ENCODE measurements at regions not wholly inside any gene's neighbourhood (a gene's known extent, or its start where the extent isn't known, plus 50 kb on each side); places are given as distances from the start of the nearest gene placed in this dataset.

GRCh38 chr4:111048316-111048715, 425.4 kb upstream of the PITX2 start:
- no peak overlapping the region for H3K9ac ChIP-seq (ENCODE audit: low read length)
- H3K4me1 ChIP-seq (ENCODE audit: low read length): no peaks in the 10 kb centered on the region
- no peaks in the 10 kb centered on the region for H3K9me2 ChIP-seq (replicated peaks; ENCODE audit: insufficient read depth, low read length)
- no peaks in the 10 kb centered on the region for H3K9me3 ChIP-seq (replicated peaks; ENCODE audit: insufficient read depth, low read length)
- H2AFZ ChIP-seq (ENCODE audit: low read length): no peak overlapping the region
- DNase-seq: no peak
- H3K27ac ChIP-seq (ENCODE audit: low read length): no peak overlapping the region
- no peaks in the 10 kb centered on the region for H3K79me2 ChIP-seq (ENCODE audit: low read length)
- TF ChIP-seq EZH2phosphoT487 (IDR thresholded peaks at IDR 0.05; ENCODE audit: low read length) (no peak), CTCF (IDR thresholded peaks at IDR 0.05; ENCODE audit: low read length) (no peak), EZH2 (optimal IDR thresholded peaks at IDR 0.05; ENCODE audit: low read depth, low read length) (no peak)
- H3K27me3 ChIP-seq (replicated peaks; ENCODE audit: insufficient read depth, low read length): no peaks in the 10 kb centered on the region
- H3K4me3 ChIP-seq (ENCODE audit: low read length): no peak overlapping the region
- no peak overlapping the region for H3K4me2 ChIP-seq (ENCODE audit: low read depth, low read length)
- no peaks in the 10 kb centered on the region for H3F3A ChIP-seq (ENCODE audit: insufficient read depth, low read length)
- no peaks in the 10 kb centered on the region for H4K20me1 ChIP-seq (ENCODE audit: insufficient read depth, low read length)
- H3K36me3 ChIP-seq (replicated peaks; ENCODE audit: insufficient read depth, low read length): no peaks in the 10 kb centered on the region

GRCh38 chr4:111064342-111064993, 441.6 kb upstream of the PITX2 start:
- Histone ChIP-seq H3K4me3 (ENCODE audit: low read length) (peak overlapping the region; percentile 17; the same call in 1 of the 2 replicates), H4K20me1 (ENCODE audit: insufficient read depth, low read length) (no peaks in the 10 kb centered on the region), H3F3A (ENCODE audit: insufficient read depth, low read length) (peaks cover 11% of the 10 kb centered on the region), H3K9me2 (replicated peaks; ENCODE audit: insufficient read depth, low read length) (no peaks in the 10 kb centered on the region), H3K27ac (ENCODE audit: low read length) (peak overlapping the region; percentile 81), H3K9ac (ENCODE audit: low read length) (peak overlapping the region; percentile 18; the same call in 1 of the 2 replicates), H3K27me3 (replicated peaks; ENCODE audit: insufficient read depth, low read length) (no peaks in the 10 kb centered on the region), H3K79me2 (ENCODE audit: low read length) (no peaks in the 10 kb centered on the region), H3K4me1 (ENCODE audit: low read length) (peaks cover 18% of the 10 kb centered on the region), H3K9me3 (replicated peaks; ENCODE audit: insufficient read depth, low read length) (no peaks in the 10 kb centered on the region), H2AFZ (ENCODE audit: low read length) (peak overlapping the region; percentile 42), H3K36me3 (replicated peaks; ENCODE audit: insufficient read depth, low read length) (no peaks in the 10 kb centered on the region), H3K4me2 (ENCODE audit: low read depth, low read length) (peak overlapping the region; percentile 63)
- DNase-seq: peak; percentile 95
- TF ChIP-seq EZH2 (optimal IDR thresholded peaks at IDR 0.05; ENCODE audit: low read depth, low read length) (no peak), CTCF (IDR thresholded peaks at IDR 0.05; ENCODE audit: low read length) (peak; percentile 24)

- H3K9me3 ChIP-seq (replicated peaks; ENCODE audit: insufficient read depth, low read length): no peaks in the 10 kb centered on the region
- no peaks in the 10 kb centered on the region for H3K79me2 ChIP-seq (ENCODE audit: low read length)
- H3K4me1 ChIP-seq (ENCODE audit: low read length): peaks cover 18% of the 10 kb centered on the region
- DNase-seq: no peak
- no peaks in the 10 kb centered on the region for H3K36me3 ChIP-seq (replicated peaks; ENCODE audit: insufficient read depth, low read length)
- peaks cover 11% of the 10 kb centered on the region for H3F3A ChIP-seq (ENCODE audit: insufficient read depth, low read length)
- TF ChIP-seq EZH2 (optimal IDR thresholded peaks at IDR 0.05; ENCODE audit: low read depth, low read length) (no peak), EZH2phosphoT487 (IDR thresholded peaks at IDR 0.05; ENCODE audit: low read length) (no peak), CTCF (IDR thresholded peaks at IDR 0.05; ENCODE audit: low read length) (no peak)
- no peak overlapping the region for H3K4me3 ChIP-seq (ENCODE audit: low read length)
- no peaks in the 10 kb centered on the region for H3K9me2 ChIP-seq (replicated peaks; ENCODE audit: insufficient read depth, low read length)
- no peak overlapping the region for H2AFZ ChIP-seq (ENCODE audit: low read length)
- H4K20me1 ChIP-seq (ENCODE audit: insufficient read depth, low read length): no peaks in the 10 kb centered on the region
- H3K27me3 ChIP-seq (replicated peaks; ENCODE audit: insufficient read depth, low read length): no peaks in the 10 kb centered on the region
- no peak overlapping the region for H3K4me2 ChIP-seq (ENCODE audit: low read depth, low read length)
- no peak overlapping the region for H3K27ac ChIP-seq (ENCODE audit: low read length)
- H3K9ac ChIP-seq (ENCODE audit: low read length): no peak overlapping the region
Observed at GRCh38 chr4:111066001-111066400, 443.1 kb upstream of the PITX2 start.

Data from MM.1S (cell line).